Endothelial cell (in vitro differentiated cells): ENCODE measurements at regions not wholly inside any gene's neighbourhood (a gene's known extent, or its start where the extent isn't known, plus 50 kb on each side); places are given as distances from the start of the nearest gene placed in this dataset.

ENCODE experiments used
- DNase-seq: peaks from one replicate; pipeline ENCODE4 v3.0.0; 2021; ENCODE audit warnings: low spot score
- H3K27ac Mint-ChIP-seq: one replicate; pipeline ENCODE4 v1.8.0; 2021; ENCODE audit warnings: mixed read lengths, inconsistent platforms; ENCODE audit not compliant: unreplicated experiment
- H3K27me3 Mint-ChIP-seq: one replicate; pipeline ENCODE4 v1.8.0; 2021; ENCODE audit warnings: mild to moderate bottlenecking, moderate library complexity, mixed read lengths, inconsistent platforms; ENCODE audit not compliant: unreplicated experiment
- H3K36me3 Mint-ChIP-seq: one replicate; pipeline ENCODE4 v1.8.0; 2021; ENCODE audit warnings: mild to moderate bottlenecking, low read depth, mixed read lengths, inconsistent platforms; ENCODE audit not compliant: unreplicated experiment
- H3K4me1 Mint-ChIP-seq: one replicate; pipeline ENCODE4 v1.8.0; 2021; ENCODE audit warnings: mild to moderate bottlenecking, mixed read lengths, inconsistent platforms; ENCODE audit not compliant: unreplicated experiment
- H3K4me3 Mint-ChIP-seq: one replicate; pipeline ENCODE4 v1.8.0; 2021; ENCODE audit warnings: mild to moderate bottlenecking, mixed read lengths, inconsistent platforms; ENCODE audit not compliant: unreplicated experiment
- H3K9me3 Mint-ChIP-seq: one replicate; pipeline ENCODE4 v1.8.0; 2021; ENCODE audit warnings: mixed read lengths, inconsistent platforms; ENCODE audit not compliant: unreplicated experiment
- CTCF ChIP-seq: fragments of 200-600 bp; sonication (generic); IDR thresholded peaks from one replicate; pipeline ENCODE4 v1.5.0; 2021; ENCODE audit warnings: antibody characterized with exemption; ENCODE audit not compliant: unreplicated experiment

GRCh38 chr1:38241594-38242334, 195.2 kb upstream of the POU3F1 start:
- no peak for DNase-seq
- Mint-ChIP-seq H3K27me3 (peaks cover 4% of the 10 kb centered on the region), H3K4me3 (no peak overlapping the region), H3K9me3 (no peaks in the 10 kb centered on the region), H3K36me3 (no peaks in the 10 kb centered on the region), H3K4me1 (no peaks in the 10 kb centered on the region), H3K27ac (no peak overlapping the region)
- TF ChIP-seq CTCF = no peak

- no peaks in the 10 kb centered on the region for H3K36me3 Mint-ChIP-seq
- DNase-seq = no peak
- H3K4me3 Mint-ChIP-seq = no peak overlapping the region
- H3K27ac Mint-ChIP-seq = no peak overlapping the region
- no peaks in the 10 kb centered on the region for H3K9me3 Mint-ChIP-seq
- H3K27me3 Mint-ChIP-seq = peaks cover 4% of the 10 kb centered on the region
- H3K4me1 Mint-ChIP-seq = no peaks in the 10 kb centered on the region
- no peak for TF ChIP-seq CTCF
Measured at GRCh38 chr1:38240618-38241017, 194.0 kb upstream of the POU3F1 start.

- H3K4me3 Mint-ChIP-seq = no peak overlapping the region
- H3K36me3 Mint-ChIP-seq = no peaks in the 10 kb centered on the region
- peaks cover 4% of the 10 kb centered on the region for H3K27me3 Mint-ChIP-seq
- no peaks in the 10 kb centered on the region for H3K4me1 Mint-ChIP-seq
- no peaks in the 10 kb centered on the region for H3K9me3 Mint-ChIP-seq
- TF ChIP-seq CTCF = no peak
- no peak for DNase-seq
- H3K27ac Mint-ChIP-seq = no peak overlapping the region
Measured at GRCh38 chr1:38239258-38239835, 192.8 kb upstream of the POU3F1 start.

GRCh38 chr1:38238294-38238693, 191.7 kb upstream of the POU3F1 start:
- Mint-ChIP-seq H3K27ac (no peak overlapping the region), H3K4me1 (no peaks in the 10 kb centered on the region)

More at GRCh38 chr1:38238294-38238693, 191.7 kb upstream of the POU3F1 start:
- no peak for DNase-seq
- no peak for TF ChIP-seq CTCF
- Mint-ChIP-seq H3K9me3 (no peaks in the 10 kb centered on the region), H3K36me3 (no peaks in the 10 kb centered on the region), H3K27me3 (no peaks in the 10 kb centered on the region), H3K4me3 (no peak overlapping the region)
